GM23338 (cell line): ENCODE measurements at regions not wholly inside any gene's neighbourhood (a gene's known extent, or its start where the extent isn't known, plus 50 kb on each side); places are given as distances from the start of the nearest gene placed in this dataset.
"Not testable (repeated sequence)": the region's sequence is repeated elsewhere in the genome, so short reads cannot be mapped to it uniquely, and the experiment has no call there.

Source experiments
- ATAC-seq: fragments of 200-7000 bp; cut with Tn5 transposase; 3 replicates; pipeline ENCODE4 v1.9.1; 2020
- DNase-seq: peaks from one replicate; pipeline ENCODE4 v3.0.0-alpha.2; 2015; ENCODE audit warnings: low spot score
- H2AFZ ChIP-seq: fragments of 200-600 bp; sonication (generic); 2 replicates; pipeline ENCODE4 v1.8.0; 2016; ENCODE audit warnings: antibody characterized with exemption, mild to moderate bottlenecking, moderate library complexity
- H3F3A ChIP-seq: fragments of 200-600 bp; sonication (generic); replicated peaks from 2 replicates; pipeline ENCODE4 v1.8.0; 2017; ENCODE audit warnings: antibody characterized with exemption, mixed run types, low read depth
- H3K27ac ChIP-seq: fragments of 200-600 bp; sonication (generic); 2 replicates; pipeline ENCODE4 v1.6.1; 2016; ENCODE audit warnings: low read depth
- H3K27me3 ChIP-seq: fragments of 200-600 bp; sonication (generic); 2 replicates; pipeline ENCODE4 v1.8.0; 2016; ENCODE audit warnings: mild to moderate bottlenecking, mixed run types, moderate library complexity; ENCODE audit not compliant: insufficient read depth
- H3K36me3 ChIP-seq: fragments of 200-600 bp; sonication (generic); 2 replicates; pipeline ENCODE4 v1.8.0; 2016; ENCODE audit warnings: mild to moderate bottlenecking; ENCODE audit not compliant: insufficient read depth
- H3K4me1 ChIP-seq: fragments of 200-600 bp; sonication (generic); 2 replicates; pipeline ENCODE4 v1.8.0; 2016; ENCODE audit warnings: mild to moderate bottlenecking, moderate library complexity; ENCODE audit not compliant: insufficient read depth
- H3K4me2 ChIP-seq: fragments of 200-600 bp; sonication (generic); 2 replicates; pipeline ENCODE4 v1.7.1; 2017; ENCODE audit warnings: mixed run types
- H3K4me3 ChIP-seq: fragments of 200-600 bp; sonication (generic); 2 replicates; pipeline ENCODE4 v1.6.1; 2016; ENCODE audit warnings: mixed run types
- H3K79me2 ChIP-seq: fragments of 200-600 bp; sonication (generic); replicated peaks from 2 replicates; pipeline ENCODE4 v1.8.0; 2017; ENCODE audit warnings: mild to moderate bottlenecking; ENCODE audit not compliant: insufficient read depth
- H3K9me2 ChIP-seq: fragments of 200-600 bp; sonication (generic); 2 replicates; pipeline ENCODE4 v1.8.0; 2017; ENCODE audit not compliant: insufficient read depth
- H4K20me1 ChIP-seq: fragments of 200-600 bp; sonication (generic); replicated peaks from 2 replicates; pipeline ENCODE4 v1.8.0; 2017; ENCODE audit warnings: mild to moderate bottlenecking; ENCODE audit not compliant: insufficient read depth
- H3K27ac Mint-ChIP-seq: 2 replicates; pipeline ENCODE4 v1.8.0; 2020; ENCODE audit warnings: inconsistent platforms, mild to moderate bottlenecking, moderate library complexity, mixed read lengths
- H3K27me3 Mint-ChIP-seq: 3 replicates; pipeline ENCODE4 v1.8.0; 2022; ENCODE audit warnings: low read depth, mild to moderate bottlenecking, moderate library complexity, mixed read lengths, inconsistent platforms; ENCODE audit not compliant: insufficient read depth, poor library complexity
- H3K36me3 Mint-ChIP-seq: 3 replicates; pipeline ENCODE4 v1.8.0; 2021; ENCODE audit warnings: low read depth, mild to moderate bottlenecking, inconsistent platforms, moderate library complexity, mixed read lengths
- H3K4me1 Mint-ChIP-seq: 3 replicates; pipeline ENCODE4 v1.8.0; 2020; ENCODE audit warnings: mild to moderate bottlenecking, inconsistent platforms, mixed read lengths
- H3K4me3 Mint-ChIP-seq: 3 replicates; pipeline ENCODE4 v1.8.0; 2021; ENCODE audit warnings: moderate library complexity, mild to moderate bottlenecking, inconsistent platforms, mixed read lengths
- H3K9me3 Mint-ChIP-seq: 3 replicates; pipeline ENCODE4 v1.8.0; 2020; ENCODE audit warnings: moderate library complexity, mild to moderate bottlenecking, inconsistent platforms, mixed read lengths
- CREB1 ChIP-seq: fragments of 250-450 bp; sonication (Bioruptor Pico); IDR thresholded peaks from 2 replicates; pipeline ENCODE4 v1.5.0; 2020; ENCODE audit warnings: low read depth, mild to moderate bottlenecking, moderate library complexity
- EZH2 ChIP-seq: fragments of 200-600 bp; sonication (generic); IDR thresholded peaks from one replicate; pipeline ENCODE4 v1.8.0; 2017; ENCODE audit warnings: antibody characterized with exemption, mild to moderate bottlenecking, low read depth; ENCODE audit not compliant: unreplicated experiment
- EZH2phosphoT487 ChIP-seq: fragments of 200-600 bp; sonication (generic); IDR thresholded peaks from one replicate; pipeline ENCODE4 v1.8.1; 2018; ENCODE audit warnings: antibody characterized with exemption; ENCODE audit not compliant: unreplicated experiment
- NANOG ChIP-seq: IDR thresholded peaks from 2 replicates; pipeline ENCODE4 v1.6.1; 2016; ENCODE audit warnings: antibody characterized with exemption, borderline replicate concordance
- POLR2AphosphoS5 ChIP-seq: IDR thresholded peaks from 2 replicates; pipeline ENCODE4 v1.6.1; 2016; ENCODE audit warnings: antibody characterized with exemption, low read depth
- ZNF114 ChIP-seq: fragments of 250-450 bp; sonication (Bioruptor Pico); IDR thresholded peaks from 2 replicates; pipeline ENCODE4 v1.5.0; 2020; ENCODE audit warnings: mild to moderate bottlenecking, moderate library complexity
- ZNF331 ChIP-seq: fragments of 250-450 bp; sonication (Bioruptor Pico); IDR thresholded peaks from 2 replicates; pipeline ENCODE4 v1.5.0; 2020; ENCODE audit warnings: low read depth, mild to moderate bottlenecking, moderate library complexity
- TF ChIP-seq, protein P1 (sequence below): IDR thresholded peaks from one replicate; pipeline ENCODE4 v1.6.1; 2018; ENCODE audit warnings: antibody characterized with exemption; ENCODE audit not compliant: unreplicated experiment
- TF ChIP-seq, protein P2 (sequence below), 2 experiments: fragments of 200-600 bp in 1 of 2; sonication (generic) in 1 of 2; conservative IDR thresholded peaks; 2 replicates each; pipeline versions ENCODE4 v1.5.1 to v1.6.1; 2016 to 2017; ENCODE audit warnings: antibody characterized with exemption in 2 of 2, low read depth in 2 of 2, mild to moderate bottlenecking in 2 of 2, moderate library complexity in 1 of 2
- TF ChIP-seq, protein P3 (sequence below): IDR thresholded peaks from 2 replicates; pipeline ENCODE4 v1.6.1; 2016; ENCODE audit warnings: antibody characterized with exemption

DNA sequence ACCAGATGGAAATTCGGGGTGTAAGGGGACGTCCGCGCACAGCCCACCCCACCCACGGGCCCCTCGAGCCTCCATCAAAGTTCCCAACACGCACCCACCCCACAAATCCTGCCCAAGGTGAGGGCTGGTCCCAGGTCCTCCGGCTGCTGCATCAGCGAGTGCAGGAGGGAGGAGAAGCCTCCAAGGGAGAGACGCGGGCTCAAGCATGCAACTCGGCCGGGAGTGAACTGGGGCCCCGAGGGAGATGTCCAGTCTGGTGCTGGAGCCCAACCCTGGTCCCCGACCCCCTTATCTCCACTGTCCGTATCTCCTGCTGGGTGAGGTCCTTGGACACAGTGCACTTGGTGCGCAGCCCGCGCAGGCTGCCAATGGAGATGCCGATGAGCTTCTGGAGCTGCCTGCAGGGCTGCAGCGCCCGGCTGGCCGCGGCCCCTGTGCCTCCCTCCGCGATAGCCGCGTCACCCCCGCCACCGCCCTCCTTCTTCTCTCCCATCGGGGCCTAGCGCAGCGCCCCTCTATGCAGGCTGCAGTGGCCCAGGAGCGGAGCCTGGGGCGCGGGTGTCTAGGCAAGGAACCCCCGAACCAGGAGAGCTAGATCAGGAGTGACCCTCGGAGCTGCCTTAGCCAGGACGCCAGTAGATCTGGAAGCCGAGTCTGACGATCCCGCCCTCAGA lies 489.2 kb downstream of the ZNF33B start:
- TF ChIP-seq CREB1 (CRISPR knock-in tag) (no peak), ZNF114 (no peak), ZNF331 (CRISPR knock-in tag) (no peak), EZH2 (no peak), POLR2AphosphoS5 (no peak), EZH2phosphoT487 (no peak), NANOG (no peak)
- TF ChIP-seq, protein P1, sequence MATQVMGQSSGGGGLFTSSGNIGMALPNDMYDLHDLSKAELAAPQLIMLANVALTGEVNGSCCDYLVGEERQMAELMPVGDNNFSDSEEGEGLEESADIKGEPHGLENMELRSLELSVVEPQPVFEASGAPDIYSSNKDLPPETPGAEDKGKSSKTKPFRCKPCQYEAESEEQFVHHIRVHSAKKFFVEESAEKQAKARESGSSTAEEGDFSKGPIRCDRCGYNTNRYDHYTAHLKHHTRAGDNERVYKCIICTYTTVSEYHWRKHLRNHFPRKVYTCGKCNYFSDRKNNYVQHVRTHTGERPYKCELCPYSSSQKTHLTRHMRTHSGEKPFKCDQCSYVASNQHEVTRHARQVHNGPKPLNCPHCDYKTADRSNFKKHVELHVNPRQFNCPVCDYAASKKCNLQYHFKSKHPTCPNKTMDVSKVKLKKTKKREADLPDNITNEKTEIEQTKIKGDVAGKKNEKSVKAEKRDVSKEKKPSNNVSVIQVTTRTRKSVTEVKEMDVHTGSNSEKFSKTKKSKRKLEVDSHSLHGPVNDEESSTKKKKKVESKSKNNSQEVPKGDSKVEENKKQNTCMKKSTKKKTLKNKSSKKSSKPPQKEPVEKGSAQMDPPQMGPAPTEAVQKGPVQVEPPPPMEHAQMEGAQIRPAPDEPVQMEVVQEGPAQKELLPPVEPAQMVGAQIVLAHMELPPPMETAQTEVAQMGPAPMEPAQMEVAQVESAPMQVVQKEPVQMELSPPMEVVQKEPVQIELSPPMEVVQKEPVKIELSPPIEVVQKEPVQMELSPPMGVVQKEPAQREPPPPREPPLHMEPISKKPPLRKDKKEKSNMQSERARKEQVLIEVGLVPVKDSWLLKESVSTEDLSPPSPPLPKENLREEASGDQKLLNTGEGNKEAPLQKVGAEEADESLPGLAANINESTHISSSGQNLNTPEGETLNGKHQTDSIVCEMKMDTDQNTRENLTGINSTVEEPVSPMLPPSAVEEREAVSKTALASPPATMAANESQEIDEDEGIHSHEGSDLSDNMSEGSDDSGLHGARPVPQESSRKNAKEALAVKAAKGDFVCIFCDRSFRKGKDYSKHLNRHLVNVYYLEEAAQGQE: no peak
- TF ChIP-seq, protein P2, sequence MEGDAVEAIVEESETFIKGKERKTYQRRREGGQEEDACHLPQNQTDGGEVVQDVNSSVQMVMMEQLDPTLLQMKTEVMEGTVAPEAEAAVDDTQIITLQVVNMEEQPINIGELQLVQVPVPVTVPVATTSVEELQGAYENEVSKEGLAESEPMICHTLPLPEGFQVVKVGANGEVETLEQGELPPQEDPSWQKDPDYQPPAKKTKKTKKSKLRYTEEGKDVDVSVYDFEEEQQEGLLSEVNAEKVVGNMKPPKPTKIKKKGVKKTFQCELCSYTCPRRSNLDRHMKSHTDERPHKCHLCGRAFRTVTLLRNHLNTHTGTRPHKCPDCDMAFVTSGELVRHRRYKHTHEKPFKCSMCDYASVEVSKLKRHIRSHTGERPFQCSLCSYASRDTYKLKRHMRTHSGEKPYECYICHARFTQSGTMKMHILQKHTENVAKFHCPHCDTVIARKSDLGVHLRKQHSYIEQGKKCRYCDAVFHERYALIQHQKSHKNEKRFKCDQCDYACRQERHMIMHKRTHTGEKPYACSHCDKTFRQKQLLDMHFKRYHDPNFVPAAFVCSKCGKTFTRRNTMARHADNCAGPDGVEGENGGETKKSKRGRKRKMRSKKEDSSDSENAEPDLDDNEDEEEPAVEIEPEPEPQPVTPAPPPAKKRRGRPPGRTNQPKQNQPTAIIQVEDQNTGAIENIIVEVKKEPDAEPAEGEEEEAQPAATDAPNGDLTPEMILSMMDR (conservative IDR thresholded peaks at IDR 0.05; ENCODE audit: low read depth in 2 of 2): no peak
- TF ChIP-seq, protein P3, sequence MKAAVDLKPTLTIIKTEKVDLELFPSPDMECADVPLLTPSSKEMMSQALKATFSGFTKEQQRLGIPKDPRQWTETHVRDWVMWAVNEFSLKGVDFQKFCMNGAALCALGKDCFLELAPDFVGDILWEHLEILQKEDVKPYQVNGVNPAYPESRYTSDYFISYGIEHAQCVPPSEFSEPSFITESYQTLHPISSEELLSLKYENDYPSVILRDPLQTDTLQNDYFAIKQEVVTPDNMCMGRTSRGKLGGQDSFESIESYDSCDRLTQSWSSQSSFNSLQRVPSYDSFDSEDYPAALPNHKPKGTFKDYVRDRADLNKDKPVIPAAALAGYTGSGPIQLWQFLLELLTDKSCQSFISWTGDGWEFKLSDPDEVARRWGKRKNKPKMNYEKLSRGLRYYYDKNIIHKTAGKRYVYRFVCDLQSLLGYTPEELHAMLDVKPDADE: no peak
- Histone ChIP-seq H3K27me3 (no peaks in the 10 kb centered on the region), H3K36me3 (no peaks in the 10 kb centered on the region; the same call in 1 of the 2 replicates), H2AFZ (no peak overlapping the region), H3K79me2 (no peaks in the 10 kb centered on the region), H3K4me2 (no peak overlapping the region), H3F3A (no peaks in the 10 kb centered on the region), H3K27ac (no peak overlapping the region), H3K9me2 (no peaks in the 10 kb centered on the region), H4K20me1 (no peaks in the 10 kb centered on the region), H3K4me3 (no peak overlapping the region), H3K4me1 (no peaks in the 10 kb centered on the region)
- Mint-ChIP-seq H3K27me3 (peaks cover 8% of the 10 kb centered on the region), H3K27ac (no peak overlapping the region), H3K4me1 (no peaks in the 10 kb centered on the region), H3K36me3 (peaks cover 35% of the 10 kb centered on the region), H3K9me3 (peaks cover 87% of the 10 kb centered on the region), H3K4me3 (no peak overlapping the region)
- DNase-seq: no peak
- ATAC-seq: no peak

DNA sequence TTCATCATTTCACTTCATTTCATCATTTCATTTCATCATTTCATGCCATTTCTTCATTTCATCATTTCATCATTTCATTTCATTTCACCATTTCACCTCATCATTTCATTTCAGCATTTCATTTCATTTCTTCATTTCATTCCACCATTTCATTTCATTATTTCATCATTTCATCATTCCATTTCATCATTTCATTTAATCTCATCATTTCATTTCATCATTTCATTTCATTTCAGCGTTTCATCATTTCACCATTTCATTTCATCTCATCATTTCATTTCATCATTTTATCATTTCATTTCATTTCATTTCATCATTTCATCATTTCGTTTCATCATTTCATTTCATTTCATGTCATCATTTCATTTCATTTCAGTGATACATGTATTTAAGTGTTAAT lies 492.2 kb downstream of the ZNF33B start:
- not testable (repeated sequence) for ATAC-seq, H3K27me3 ChIP-seq, H3K27ac ChIP-seq, H3K27ac Mint-ChIP-seq, H3K4me2 ChIP-seq, H3K4me3 ChIP-seq, H3K4me1 ChIP-seq, H3K9me2 ChIP-seq, H2AFZ ChIP-seq, DNase-seq, H3K4me1 Mint-ChIP-seq, H4K20me1 ChIP-seq, H3K27me3 Mint-ChIP-seq, H3K4me3 Mint-ChIP-seq, H3F3A ChIP-seq, H3K36me3 ChIP-seq, H3K79me2 ChIP-seq
- peaks cover 53% of the 10 kb centered on the region for H3K36me3 Mint-ChIP-seq
- H3K9me3 Mint-ChIP-seq: peaks cover 97% of the 10 kb centered on the region

DNA sequence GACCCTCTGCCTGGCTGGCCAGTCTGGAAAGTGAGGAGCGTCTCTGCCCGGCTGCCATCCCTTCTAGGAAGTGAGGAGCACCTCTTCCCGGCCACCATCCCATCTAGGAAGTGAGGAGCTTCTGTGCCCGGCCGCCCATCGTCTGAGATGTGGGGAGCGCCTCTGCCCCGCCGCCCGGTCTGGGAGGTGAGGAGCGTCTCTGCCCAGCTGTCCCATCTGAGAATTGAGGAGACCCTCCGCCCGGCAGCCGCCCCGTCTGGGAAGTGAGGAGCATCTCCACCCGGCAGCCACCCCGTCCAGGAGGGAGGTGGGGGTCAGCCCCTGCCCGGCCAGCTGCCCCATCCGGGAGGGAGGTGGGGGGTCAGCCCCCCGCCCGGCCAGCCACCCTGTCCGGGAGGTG lies 500.3 kb downstream of the ZNF33B start:
- H3K4me1 Mint-ChIP-seq, H3K36me3 ChIP-seq, H3K9me2 ChIP-seq, ATAC-seq, H3K4me2 ChIP-seq, DNase-seq, H3K4me3 ChIP-seq, H3F3A ChIP-seq, H4K20me1 ChIP-seq, H2AFZ ChIP-seq, H3K27ac ChIP-seq, H3K27ac Mint-ChIP-seq, H3K79me2 ChIP-seq, H3K27me3 ChIP-seq, H3K27me3 Mint-ChIP-seq, H3K4me3 Mint-ChIP-seq, H3K4me1 ChIP-seq: not testable (repeated sequence)
- H3K36me3 Mint-ChIP-seq: peaks cover 19% of the 10 kb centered on the region
- peaks cover 79% of the 10 kb centered on the region for H3K9me3 Mint-ChIP-seq
